GM12878 (cell line): ENCODE measurements at regions not wholly inside any gene's neighbourhood (a gene's known extent, or its start where the extent isn't known, plus 50 kb on each side); places are given as distances from the start of the nearest gene placed in this dataset.

ENCODE experiments used
- EZH2 ChIP-seq: IDR thresholded peaks from 2 replicates; pipeline ENCODE4 v1.6.1; 2012; ENCODE audit warnings: low read depth, mild to moderate bottlenecking, control low read depth, inconsistent platforms, low read length, borderline replicate concordance; ENCODE audit not compliant: control insufficient read depth
- FOS ChIP-seq: IDR thresholded peaks from 3 replicates; pipeline ENCODE4 v1.6.1; 2011; ENCODE audit warnings: borderline replicate concordance; ENCODE audit not compliant: insufficient read length; ENCODE audit errors: extremely low read depth
- LARP7 ChIP-seq: fragments of 450-650 bp; IDR thresholded peaks from 2 replicates; pipeline ENCODE4 v1.6.1; 2017; ENCODE audit warnings: mild to moderate bottlenecking
- SRF ChIP-seq, 2 experiments: IDR thresholded peaks; 2 replicates each; pipeline ENCODE4 v1.6.1; 2011; ENCODE audit warnings: low read depth in 2 of 2, low read length in 2 of 2, mild to moderate bottlenecking in 1 of 2, moderate library complexity in 1 of 2
- ZNF274 ChIP-seq: IDR thresholded peaks from one replicate; pipeline ENCODE4 v1.8.0; 2011; ENCODE audit not compliant: insufficient read length, insufficient read depth
- ZSCAN29 ChIP-seq: fragments of 450-650 bp; IDR thresholded peaks from 2 replicates; pipeline ENCODE4 v1.6.1; 2017; ENCODE audit warnings: mild to moderate bottlenecking, moderate library complexity
- TF ChIP-seq, protein P1 (sequence below), 3 experiments: IDR thresholded peaks in 2 of 3; conservative IDR thresholded peaks in 1 of 3; 2 replicates each; pipeline ENCODE4 v1.5.1; 2011; ENCODE audit warnings: low read depth in 3 of 3, low read length in 3 of 3, mild to moderate bottlenecking in 3 of 3, control low read depth in 2 of 3, moderate library complexity in 2 of 3, inconsistent platforms in 1 of 3, mixed read lengths in 1 of 3; ENCODE audit not compliant: control insufficient read depth in 2 of 3, insufficient read depth in 1 of 3; ENCODE audit errors: extremely low read depth in 1 of 3
- TF ChIP-seq, protein P2 (sequence below): IDR thresholded peaks from 2 replicates; pipeline ENCODE4 v1.6.1; 2011; ENCODE audit warnings: mild to moderate bottlenecking, low read depth, low read length, moderate library complexity; ENCODE audit not compliant: insufficient replicate concordance

DNA sequence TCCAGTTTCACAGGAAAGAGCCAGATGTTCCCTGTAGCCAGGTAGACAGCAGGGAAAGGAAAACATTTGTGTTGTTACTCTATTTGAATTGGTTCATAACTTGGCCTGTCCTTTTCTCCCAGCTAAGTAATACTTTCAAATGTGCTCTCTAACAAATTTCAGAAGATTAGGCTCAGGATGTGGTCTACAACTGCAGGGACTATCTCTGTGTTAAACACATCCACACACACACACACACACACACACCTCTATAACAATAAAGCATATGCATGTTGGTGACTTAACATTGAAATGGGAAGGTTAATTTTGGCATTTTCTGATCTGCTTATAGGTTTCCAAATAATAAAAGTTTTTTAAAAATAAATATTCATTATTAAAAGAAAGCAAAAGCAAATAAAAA lies 316.0 kb upstream of the ARGLU1 start:
- TF ChIP-seq EZH2 (no peak), ZNF274 (no peak), SRF (IDR thresholded peaks at IDR 0.05; ENCODE audit: low read depth in 2 of 2, low read length in 2 of 2) (no peak), FOS (no peak), LARP7 (no peak), ZSCAN29 (no peak)
- TF ChIP-seq, protein P1, sequence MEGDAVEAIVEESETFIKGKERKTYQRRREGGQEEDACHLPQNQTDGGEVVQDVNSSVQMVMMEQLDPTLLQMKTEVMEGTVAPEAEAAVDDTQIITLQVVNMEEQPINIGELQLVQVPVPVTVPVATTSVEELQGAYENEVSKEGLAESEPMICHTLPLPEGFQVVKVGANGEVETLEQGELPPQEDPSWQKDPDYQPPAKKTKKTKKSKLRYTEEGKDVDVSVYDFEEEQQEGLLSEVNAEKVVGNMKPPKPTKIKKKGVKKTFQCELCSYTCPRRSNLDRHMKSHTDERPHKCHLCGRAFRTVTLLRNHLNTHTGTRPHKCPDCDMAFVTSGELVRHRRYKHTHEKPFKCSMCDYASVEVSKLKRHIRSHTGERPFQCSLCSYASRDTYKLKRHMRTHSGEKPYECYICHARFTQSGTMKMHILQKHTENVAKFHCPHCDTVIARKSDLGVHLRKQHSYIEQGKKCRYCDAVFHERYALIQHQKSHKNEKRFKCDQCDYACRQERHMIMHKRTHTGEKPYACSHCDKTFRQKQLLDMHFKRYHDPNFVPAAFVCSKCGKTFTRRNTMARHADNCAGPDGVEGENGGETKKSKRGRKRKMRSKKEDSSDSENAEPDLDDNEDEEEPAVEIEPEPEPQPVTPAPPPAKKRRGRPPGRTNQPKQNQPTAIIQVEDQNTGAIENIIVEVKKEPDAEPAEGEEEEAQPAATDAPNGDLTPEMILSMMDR (IDR thresholded peaks at IDR 0.05 in 2 of 3, conservative IDR thresholded peaks at IDR 0.05 in 1 of 3; ENCODE audit: control insufficient read depth in 2 of 3, extremely low read depth in 1 of 3, insufficient read depth in 1 of 3, low read depth in 3 of 3, low read length in 3 of 3) = no peak
- TF ChIP-seq, protein P2, sequence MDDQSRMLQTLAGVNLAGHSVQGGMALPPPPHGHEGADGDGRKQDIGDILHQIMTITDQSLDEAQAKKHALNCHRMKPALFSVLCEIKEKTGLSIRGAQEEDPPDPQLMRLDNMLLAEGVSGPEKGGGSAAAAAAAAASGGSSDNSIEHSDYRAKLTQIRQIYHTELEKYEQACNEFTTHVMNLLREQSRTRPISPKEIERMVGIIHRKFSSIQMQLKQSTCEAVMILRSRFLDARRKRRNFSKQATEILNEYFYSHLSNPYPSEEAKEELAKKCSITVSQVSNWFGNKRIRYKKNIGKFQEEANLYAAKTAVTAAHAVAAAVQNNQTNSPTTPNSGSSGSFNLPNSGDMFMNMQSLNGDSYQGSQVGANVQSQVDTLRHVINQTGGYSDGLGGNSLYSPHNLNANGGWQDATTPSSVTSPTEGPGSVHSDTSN = no peak
